ENCODE measurements at regions not wholly inside any gene's neighbourhood (a gene's known extent, or its start where the extent isn't known, plus 50 kb on each side); places are given as distances from the start of the nearest gene placed in this dataset.

GRCh38 chr2:239537633-239538356 is 137.0 kb upstream of the HDAC4 start:
- peaks cover 14% of the 10 kb centered on the region for H3K9me3 Mint-ChIP-seq
- no peaks in the 10 kb centered on the region for H3K4me1 Mint-ChIP-seq

GRCh38 chr2:239536186-239536585 is 135.4 kb upstream of the HDAC4 start:
- Mint-ChIP-seq H3K4me1 (no peaks in the 10 kb centered on the region), H3K27me3 (peaks cover 12% of the 10 kb centered on the region), H3K4me3 (no peak overlapping the region), H3K27ac (no peak overlapping the region), H3K9me3 (peaks cover 7% of the 10 kb centered on the region), H3K36me3 (ENCODE audit: low read depth) (no peaks in the 10 kb centered on the region)
- ATAC-seq: no peak
- DNase-seq: no peak

More at GRCh38 chr2:239537633-239538356, 137.0 kb upstream of the HDAC4 start:
- H3K27ac Mint-ChIP-seq: no peak overlapping the region
- DNase-seq (no peak), ATAC-seq (no peak)
- H3K36me3 Mint-ChIP-seq (ENCODE audit: low read depth): no peaks in the 10 kb centered on the region
- H3K27me3 Mint-ChIP-seq: peaks cover 12% of the 10 kb centered on the region
- H3K4me3 Mint-ChIP-seq: no peak overlapping the region

- peaks cover 12% of the 10 kb centered on the region for H3K27me3 Mint-ChIP-seq
- H3K4me1 Mint-ChIP-seq: no peaks in the 10 kb centered on the region
- H3K36me3 Mint-ChIP-seq (ENCODE audit: low read depth): no peaks in the 10 kb centered on the region
- H3K4me3 Mint-ChIP-seq: no peak overlapping the region
- peaks cover 3% of the 10 kb centered on the region for H3K9me3 Mint-ChIP-seq
- no peak for ATAC-seq
- no peak overlapping the region for H3K27ac Mint-ChIP-seq
- DNase-seq: no peak
These were observed 134.8 kb upstream of the HDAC4 start for GRCh38 chr2:239535413-239536144.

- ATAC-seq (no peak), DNase-seq (no peak)
- Mint-ChIP-seq H3K27ac (no peak overlapping the region), H3K9me3 (peaks cover 3% of the 10 kb centered on the region), H3K27me3 (peaks cover 13% of the 10 kb centered on the region), H3K36me3 (ENCODE audit: low read depth) (no peaks in the 10 kb centered on the region), H3K4me3 (no peak overlapping the region), H3K4me1 (no peaks in the 10 kb centered on the region)
These were observed 134.0 kb upstream of the HDAC4 start for GRCh38 chr2:239534581-239535412.

- Mint-ChIP-seq H3K36me3 (ENCODE audit: low read depth) (no peaks in the 10 kb centered on the region), H3K27ac (no peak overlapping the region), H3K9me3 (peaks cover 3% of the 10 kb centered on the region), H3K27me3 (peaks cover 13% of the 10 kb centered on the region), H3K4me1 (no peaks in the 10 kb centered on the region), H3K4me3 (no peak overlapping the region)
- ATAC-seq (no peak), DNase-seq (no peak)
These were observed 132.9 kb upstream of the HDAC4 start for GRCh38 chr2:239533569-239534316.

- no peak overlapping the region for H3K4me3 Mint-ChIP-seq
- H3K36me3 Mint-ChIP-seq (ENCODE audit: low read depth): no peaks in the 10 kb centered on the region
- H3K9me3 Mint-ChIP-seq: peaks cover 3% of the 10 kb centered on the region
- H3K27me3 Mint-ChIP-seq: peaks cover 12% of the 10 kb centered on the region
- H3K27ac Mint-ChIP-seq: no peak overlapping the region
- no peak for DNase-seq
- no peaks in the 10 kb centered on the region for H3K4me1 Mint-ChIP-seq
- ATAC-seq: no peak
These were observed 132.0 kb upstream of the HDAC4 start for GRCh38 chr2:239532859-239533258.

- no peaks in the 10 kb centered on the region for H3K4me1 Mint-ChIP-seq
- peaks cover 3% of the 10 kb centered on the region for H3K9me3 Mint-ChIP-seq
- no peak overlapping the region for H3K27ac Mint-ChIP-seq
- no peaks in the 10 kb centered on the region for H3K36me3 Mint-ChIP-seq (ENCODE audit: low read depth)
- peaks cover 9% of the 10 kb centered on the region for H3K27me3 Mint-ChIP-seq
- H3K4me3 Mint-ChIP-seq: no peak overlapping the region
- DNase-seq: no peak
- ATAC-seq: no peak
These were observed 131.4 kb upstream of the HDAC4 start for GRCh38 chr2:239532250-239532649.

- no peak for ATAC-seq
- DNase-seq: no peak
- Mint-ChIP-seq H3K27me3 (peaks cover 8% of the 10 kb centered on the region), H3K36me3 (ENCODE audit: low read depth) (no peaks in the 10 kb centered on the region), H3K9me3 (peaks cover 3% of the 10 kb centered on the region), H3K4me1 (no peaks in the 10 kb centered on the region), H3K27ac (no peak overlapping the region), H3K4me3 (no peak overlapping the region)
These were observed 130.8 kb upstream of the HDAC4 start for GRCh38 chr2:239531456-239532241.

GRCh38 chr2:239530749-239531316 is 130.0 kb upstream of the HDAC4 start:
- H3K4me3 Mint-ChIP-seq: no peak overlapping the region
- no peaks in the 10 kb centered on the region for H3K36me3 Mint-ChIP-seq (ENCODE audit: low read depth)
- ATAC-seq (no peak), DNase-seq (no peak)
- peaks cover 3% of the 10 kb centered on the region for H3K9me3 Mint-ChIP-seq
- no peaks in the 10 kb centered on the region for H3K4me1 Mint-ChIP-seq
- peaks cover 6% of the 10 kb centered on the region for H3K27me3 Mint-ChIP-seq
- no peak overlapping the region for H3K27ac Mint-ChIP-seq

- Mint-ChIP-seq H3K9me3 (no peaks in the 10 kb centered on the region), H3K4me1 (no peaks in the 10 kb centered on the region), H3K27me3 (peaks cover 6% of the 10 kb centered on the region), H3K36me3 (ENCODE audit: low read depth) (no peaks in the 10 kb centered on the region), H3K27ac (no peak overlapping the region), H3K4me3 (no peak overlapping the region)
- no peak for ATAC-seq
- DNase-seq: no peak
These were observed 128.6 kb upstream of the HDAC4 start for GRCh38 chr2:239529313-239530015.

GRCh38 chr2:239528883-239529282 is 128.1 kb upstream of the HDAC4 start:
- Mint-ChIP-seq H3K27me3 (peaks cover 5% of the 10 kb centered on the region), H3K4me1 (no peaks in the 10 kb centered on the region), H3K36me3 (ENCODE audit: low read depth) (no peaks in the 10 kb centered on the region), H3K4me3 (no peak overlapping the region), H3K27ac (no peak overlapping the region), H3K9me3 (no peaks in the 10 kb centered on the region)
- ATAC-seq (no peak), DNase-seq (no peak)

- Mint-ChIP-seq H3K27me3 (peaks cover 2% of the 10 kb centered on the region), H3K9me3 (no peaks in the 10 kb centered on the region), H3K4me1 (no peaks in the 10 kb centered on the region), H3K36me3 (ENCODE audit: low read depth) (no peaks in the 10 kb centered on the region), H3K27ac (no peak overlapping the region), H3K4me3 (no peak overlapping the region)
- ATAC-seq (no peak), DNase-seq (no peak)
These were observed 127.3 kb upstream of the HDAC4 start for GRCh38 chr2:239528146-239528545.

Data from activated naive CD8-positive, alpha-beta T cell treated with anti-CD3 and anti-CD28 coated beads, Interleukin-2, amount 50 U/mL, for 24 hours (primary cell).